Right lobe of liver (tissue), 6 donors: ENCODE measurements at regions not wholly inside any gene's neighbourhood (a gene's known extent, or its start where the extent isn't known, plus 50 kb on each side); places are given as distances from the start of the nearest gene placed in this dataset.
"Not testable (repeated sequence)": the region's sequence is repeated elsewhere in the genome, so short reads cannot be mapped to it uniquely, and the experiment has no call there.

ENCODE experiments used
- ATAC-seq, 4 donors: fragments of 200-7000 bp; cut with Tn5 transposase; one replicate each; pipeline ENCODE4 v1.9.1; 2020; ENCODE audit warnings: mild to moderate bottlenecking in 4 of 4, moderate library complexity in 4 of 4
- DNase-seq, 3 donors: peaks; one replicate each; pipeline ENCODE4 v3.0.0-alpha.2; 2020
- H3K27ac ChIP-seq, 3 donors: fragments of 200-600 bp; one replicate each; pipeline ENCODE4 v1.8.0; 2022
- H3K27me3 ChIP-seq, 2 donors: fragments of 200-600 bp; one replicate each; pipeline ENCODE4 v1.8.0; 2022
- H3K36me3 ChIP-seq, 4 donors: fragments of 200-600 bp; sonication (generic) in 1 of 4; one replicate each; pipeline versions ENCODE4 v1.5.1 to v1.8.0; 2017 to 2022; ENCODE audit warnings: control low read depth in 1 of 4
- H3K4me1 ChIP-seq, 4 donors: fragments of 200-600 bp; sonication (generic) in 1 of 4; one replicate each; pipeline versions ENCODE4 v1.5.1 to v1.8.0; 2017 to 2022; ENCODE audit warnings: control low read depth in 1 of 4
- H3K4me3 ChIP-seq, 3 donors: fragments of 200-600 bp; one replicate each; pipeline ENCODE4 v1.8.0; 2022
- H3K9me3 ChIP-seq, 4 donors: fragments of 200-600 bp; sonication (generic) in 1 of 4; one replicate each; pipeline versions ENCODE4 v1.5.1 to v1.8.0; 2017 to 2022; ENCODE audit warnings: control low read depth in 1 of 4
- CTCF ChIP-seq, 4 donors: fragments of 200-600 bp in 3 of 4; fragments of 450-650 bp in 1 of 4; IDR thresholded peaks; one replicate each; pipeline versions ENCODE4 v1.5.1 to v1.8.0; 2016 to 2022; ENCODE audit warnings: antibody characterized with exemption in 4 of 4, mild to moderate bottlenecking in 2 of 4
- POLR2A ChIP-seq: fragments of 450-650 bp; IDR thresholded peaks from one replicate; pipeline ENCODE4 v1.6.1; 2017; ENCODE audit warnings: antibody characterized with exemption, mild to moderate bottlenecking
- WGBS: methylation state at CpG from one replicate; pipeline ENCODE4 v1.1.6; 2018; ENCODE audit warnings: low coverage, low lambda C conversion rate; ENCODE audit not compliant: insufficient coverage; ENCODE audit errors: missing lambda C conversion rate; 5-methylcytosine and 5-hydroxymethylcytosine counted together
- intact Hi-C, 2 donors: fragments of 100-400 bp; cut with DNase I; formaldehyde crosslinking; loops; one replicate each; pipeline versions ENCODE4 v1.11.2 to v1.14.1; 2022
- donor health status: DM: no; HTN: yes; CAD: no.
- donor health status: DM: no; HTN: no; CAD: no.
- donor health status: DM: no; HTN: no; CAD: no.
- donor health status: DM: no; HTN: yes; CAD: no.
- donor health status: DM: no; HTN: yes; CAD: no.

DNA sequence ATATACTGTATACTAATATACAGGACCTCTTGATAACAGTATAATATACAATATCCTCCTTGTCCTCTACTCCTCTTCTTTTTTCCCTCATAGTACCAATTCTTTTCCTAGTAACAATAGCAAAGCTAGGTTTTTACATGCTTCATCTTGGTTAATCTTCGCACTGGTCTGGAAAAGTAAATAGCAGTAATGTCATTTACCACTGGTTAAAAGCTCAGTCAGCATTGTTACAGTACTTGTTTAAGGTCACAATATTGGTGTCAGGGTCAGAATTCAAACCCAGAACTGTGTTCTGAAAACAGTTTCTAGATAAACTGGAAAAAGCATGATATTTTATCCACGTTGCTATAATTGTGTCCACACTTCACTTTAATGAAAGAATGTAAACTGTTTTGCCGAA, 692.4 kb upstream of the CDH6 start:
- H3K36me3 ChIP-seq: no peaks in the 10 kb centered on the region
- peaks cover 0 to 4% (median 0%) of the 10 kb centered on the region in 4 donors for H3K4me1 ChIP-seq
- H3K4me3 ChIP-seq: no peak overlapping the region
- WGBS: 28% methylated on average over 3 of the region's 3 CpGs
- TF ChIP-seq CTCF (IDR thresholded peaks at IDR 0.05): no peak
- no peak for TF ChIP-seq POLR2A
- no peak for DNase-seq
- ATAC-seq: peak in 2 of 4 donors; percentile 14 to 35
- no peak overlapping the region for H3K27ac ChIP-seq
- no peaks in the 10 kb centered on the region for H3K9me3 ChIP-seq
- intact Hi-C loops: no loop called here
- no peaks in the 10 kb centered on the region for H3K27me3 ChIP-seq

DNA sequence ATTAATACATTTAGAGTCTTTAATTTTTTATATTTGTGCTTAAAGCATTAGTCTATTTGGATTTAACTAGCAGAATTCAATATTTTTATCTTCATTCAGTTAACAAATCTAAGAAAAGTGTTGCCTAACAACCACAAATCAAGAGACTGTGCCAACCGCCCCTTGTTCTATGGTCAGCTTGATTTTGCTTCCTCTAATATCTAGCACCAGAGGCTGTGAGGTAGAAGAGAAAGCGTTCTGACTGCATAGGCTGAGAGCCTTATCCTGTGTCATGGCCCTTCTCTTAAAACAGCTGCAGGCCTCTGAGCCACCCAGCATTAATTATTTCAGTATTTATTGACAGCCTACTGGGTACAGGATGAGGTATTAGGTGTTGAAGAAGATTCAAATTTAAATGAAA, 693.0 kb upstream of the CDH6 start:
- H3K27me3 ChIP-seq: no peaks in the 10 kb centered on the region
- H3K27ac ChIP-seq: no peak overlapping the region
- H3K4me3 ChIP-seq: no peak overlapping the region
- 29% methylated on average over 2 of the region's 2 CpGs for WGBS
- no peaks in the 10 kb centered on the region for H3K36me3 ChIP-seq
- H3K4me1 ChIP-seq: peaks cover 0 to 4% (median 0%) of the 10 kb centered on the region in 4 donors
- ATAC-seq (peak; percentile 76 to 90 (median 82)), DNase-seq (no peak)
- intact Hi-C loops: no loop called here
- no peak for TF ChIP-seq POLR2A
- TF ChIP-seq CTCF (IDR thresholded peaks at IDR 0.05): no peak
- H3K9me3 ChIP-seq: no peaks in the 10 kb centered on the region

- no peaks in the 10 kb centered on the region for H3K36me3 ChIP-seq
- no peak overlapping the region for H3K4me3 ChIP-seq
- no peak overlapping the region for H3K27ac ChIP-seq
- intact Hi-C loops: no loop called here
- H3K27me3 ChIP-seq: no peaks in the 10 kb centered on the region
- WGBS: 40% methylated on average over 2 of the region's 4 CpGs
- TF ChIP-seq CTCF (IDR thresholded peaks at IDR 0.05) (no peak), POLR2A (no peak)
- DNase-seq: no peak
- H3K9me3 ChIP-seq: no peaks in the 10 kb centered on the region
- peaks cover 0 to 4% (median 0%) of the 10 kb centered on the region in 4 donors for H3K4me1 ChIP-seq
- ATAC-seq: no peak
Measured at GRCh38 chr5:30499402-30499801, 694.1 kb upstream of the CDH6 start.

- TF ChIP-seq CTCF (IDR thresholded peaks at IDR 0.05) (no peak), POLR2A (no peak)
- DNase-seq (no peak), ATAC-seq (no peak)
- Histone ChIP-seq H3K4me1 (peaks cover 0 to 4% (median 0%) of the 10 kb centered on the region in 4 donors), H3K4me3 (no peak overlapping the region), H3K36me3 (no peaks in the 10 kb centered on the region), H3K9me3 (no peaks in the 10 kb centered on the region), H3K27me3 (no peaks in the 10 kb centered on the region), H3K27ac (no peak overlapping the region)
- intact Hi-C loops: no loop called here
- 17% methylated on average over 1 of the region's 1 CpG for WGBS
Measured at GRCh38 chr5:30498972-30499371, 694.5 kb upstream of the CDH6 start.

- H3K27ac ChIP-seq, H3K4me3 ChIP-seq, H3K4me1 ChIP-seq, intact Hi-C loops, H3K36me3 ChIP-seq, H3K27me3 ChIP-seq, H3K9me3 ChIP-seq, ATAC-seq, DNase-seq: not testable (repeated sequence)
- 21% methylated on average over 3 of the region's 3 CpGs for WGBS
Measured at GRCh38 chr5:30498509-30498908, 695.0 kb upstream of the CDH6 start.
